GM21786 (cell line): ENCODE measurements at regions not wholly inside any gene's neighbourhood (a gene's known extent, or its start where the extent isn't known, plus 50 kb on each side); places are given as distances from the start of the nearest gene placed in this dataset.
"Not testable (repeated sequence)": the region's sequence is repeated elsewhere in the genome, so short reads cannot be mapped to it uniquely, and the experiment has no call there.

ENCODE experiments used
- ATAC-seq: cut with Tn5 transposase; IDR thresholded peaks from one replicate; pipeline ENCODE4 v1.9.1; 2021; ENCODE audit not compliant: unreplicated experiment

GRCh38 chr6:125643967-125644661 lies 105.3 kb upstream of the HEY2 start:
- not testable (repeated sequence) for ATAC-seq

GRCh38 chr6:125647391-125647790 lies 102.0 kb upstream of the HEY2 start:
- ATAC-seq, result no peak

GRCh38 chr6:125653752-125654151 lies 95.7 kb upstream of the HEY2 start:
- not testable (repeated sequence) for ATAC-seq

- no peak for ATAC-seq
Measured at GRCh38 chr6:125655511-125655910, 93.9 kb upstream of the HEY2 start.

- ATAC-seq, result no peak
Measured at GRCh38 chr6:125656287-125656870, 93.1 kb upstream of the HEY2 start.

- no peak for ATAC-seq
Measured at GRCh38 chr6:125658136-125658535, 91.3 kb upstream of the HEY2 start.

GRCh38 chr6:125658759-125659431 lies 90.5 kb upstream of the HEY2 start:
- ATAC-seq, result no peak

- ATAC-seq, result no peak
Measured at GRCh38 chr6:125659887-125660286, 89.5 kb upstream of the HEY2 start.

GRCh38 chr6:125662296-125662695 lies 87.1 kb upstream of the HEY2 start:
- no peak for ATAC-seq

GRCh38 chr6:125665295-125665814 lies 84.1 kb upstream of the HEY2 start:
- ATAC-seq, result no peak

GRCh38 chr6:125667326-125667725 lies 82.1 kb upstream of the HEY2 start:
- ATAC-seq, result no peak

GRCh38 chr6:125668071-125668470 lies 81.4 kb upstream of the HEY2 start:
- no peak for ATAC-seq

- no peak for ATAC-seq
Measured at GRCh38 chr6:125670568-125670967, 78.9 kb upstream of the HEY2 start.

- no peak for ATAC-seq
Measured at GRCh38 chr6:125671323-125671722, 78.1 kb upstream of the HEY2 start.

GRCh38 chr6:125674230-125674629 lies 75.2 kb upstream of the HEY2 start:
- no peak for ATAC-seq

GRCh38 chr6:125678601-125679000 lies 70.8 kb upstream of the HEY2 start:
- ATAC-seq, result no peak

- ATAC-seq, result no peak
Measured at GRCh38 chr6:125679128-125679527, 70.3 kb upstream of the HEY2 start.

GRCh38 chr6:125679651-125680050 lies 69.8 kb upstream of the HEY2 start:
- no peak for ATAC-seq

- ATAC-seq, result no peak
Measured at GRCh38 chr6:125682939-125683338, 66.5 kb upstream of the HEY2 start.

GRCh38 chr6:125688138-125688537 lies 61.3 kb upstream of the HEY2 start:
- ATAC-seq, result no peak

GRCh38 chr6:125693480-125693879 lies 56.0 kb upstream of the HEY2 start:
- no peak for ATAC-seq

- ATAC-seq, result no peak
Measured at GRCh38 chr6:125699591-125699990, 49.8 kb upstream of the HEY2 start.
